ENCODE measurements at regions not wholly inside any gene's neighbourhood (a gene's known extent, or its start where the extent isn't known, plus 50 kb on each side); places are given as distances from the start of the nearest gene placed in this dataset.

- no peaks in the 10 kb centered on the region for H3K36me3 Mint-ChIP-seq
- DNase-seq (ENCODE audit: low spot score in 2 of 2) (no peak), ATAC-seq (ENCODE audit: low read depth) (no peak)
- H3K4me3 Mint-ChIP-seq = no peak overlapping the region
- H3K4me1 Mint-ChIP-seq = no peaks in the 10 kb centered on the region
- H3K27ac Mint-ChIP-seq = no peak overlapping the region
- peaks cover 3% of the 10 kb centered on the region for H3K9me3 Mint-ChIP-seq
- H3K27me3 Mint-ChIP-seq = no peaks in the 10 kb centered on the region
These were observed 123.5 kb upstream of the CTAGE1 start for GRCh38 chr18:22541232-22541631.

GRCh38 chr18:22542406-22542835 is 124.7 kb upstream of the CTAGE1 start:
- Mint-ChIP-seq H3K4me3 (no peak overlapping the region), H3K4me1 (no peaks in the 10 kb centered on the region), H3K27ac (no peak overlapping the region), H3K9me3 (peaks cover 3% of the 10 kb centered on the region), H3K27me3 (no peaks in the 10 kb centered on the region), H3K36me3 (no peaks in the 10 kb centered on the region)
- ATAC-seq (ENCODE audit: low read depth) (no peak), DNase-seq (ENCODE audit: low spot score in 2 of 2) (no peak)

DNA sequence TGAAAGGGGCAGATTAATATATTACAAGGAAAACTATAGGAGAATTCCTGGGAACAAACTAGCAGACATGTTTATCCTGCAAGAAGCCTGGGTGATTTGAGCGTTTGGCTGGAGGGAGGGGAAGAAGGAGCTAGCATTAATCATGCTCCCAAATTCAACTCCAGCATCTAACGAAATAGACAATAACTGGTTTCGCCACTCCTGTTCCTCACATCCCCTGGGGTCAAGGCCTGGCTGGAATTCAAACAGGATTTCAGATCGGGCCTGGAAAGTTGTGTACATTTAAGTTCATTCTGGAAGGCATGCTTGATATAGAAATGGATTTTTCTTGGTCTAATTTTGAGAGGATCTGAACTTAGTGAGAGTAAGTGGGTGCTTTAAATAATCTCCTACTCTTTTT is 126.1 kb upstream of the CTAGE1 start:
- no peaks in the 10 kb centered on the region for H3K27me3 Mint-ChIP-seq
- no peaks in the 10 kb centered on the region for H3K4me1 Mint-ChIP-seq
- H3K27ac Mint-ChIP-seq = no peak overlapping the region
- peaks cover 3% of the 10 kb centered on the region for H3K9me3 Mint-ChIP-seq
- DNase-seq (ENCODE audit: low spot score in 2 of 2) (no peak), ATAC-seq (ENCODE audit: low read depth) (no peak)
- H3K4me3 Mint-ChIP-seq = no peak overlapping the region
- no peaks in the 10 kb centered on the region for H3K36me3 Mint-ChIP-seq

DNA sequence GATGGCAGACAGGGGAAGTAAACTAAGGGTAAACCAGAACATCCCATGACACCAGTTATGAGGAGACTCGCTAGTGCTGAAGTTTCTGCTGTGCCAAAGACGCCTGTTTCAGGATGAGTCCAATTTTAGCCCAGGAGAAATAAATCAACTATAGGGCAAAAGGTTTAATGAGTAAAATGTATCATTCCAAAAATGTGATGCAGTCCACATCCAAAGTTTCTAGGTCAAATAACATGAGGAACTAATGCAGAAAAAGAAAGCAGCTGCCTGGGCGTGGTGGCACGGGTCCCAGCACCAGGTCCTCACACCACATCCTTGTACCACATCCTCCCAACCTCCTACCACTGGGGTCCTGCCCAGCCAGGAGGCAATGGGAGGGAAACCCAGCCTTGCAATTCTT is 126.9 kb upstream of the CTAGE1 start:
- Mint-ChIP-seq H3K9me3 (peaks cover 3% of the 10 kb centered on the region), H3K27me3 (no peaks in the 10 kb centered on the region), H3K4me1 (no peaks in the 10 kb centered on the region), H3K36me3 (no peaks in the 10 kb centered on the region), H3K4me3 (no peak overlapping the region), H3K27ac (no peak overlapping the region)
- no peak for DNase-seq (ENCODE audit: low spot score in 2 of 2)
- no peak for ATAC-seq (ENCODE audit: low read depth)

- H3K27ac Mint-ChIP-seq = no peak overlapping the region
These were observed 127.5 kb upstream of the CTAGE1 start for GRCh38 chr18:22545066-22545760.

GRCh38 chr18:22546905-22547570 is 129.3 kb upstream of the CTAGE1 start:
- DNase-seq (ENCODE audit: low spot score in 2 of 2) (no peak), ATAC-seq (ENCODE audit: low read depth) (no peak)
- Mint-ChIP-seq H3K36me3 (no peaks in the 10 kb centered on the region), H3K27ac (no peak overlapping the region), H3K9me3 (peaks cover 1% of the 10 kb centered on the region), H3K4me1 (no peaks in the 10 kb centered on the region), H3K27me3 (no peaks in the 10 kb centered on the region), H3K4me3 (no peak overlapping the region)

More at GRCh38 chr18:22545066-22545760, 127.5 kb upstream of the CTAGE1 start:
- Mint-ChIP-seq H3K36me3 (no peaks in the 10 kb centered on the region), H3K4me1 (no peaks in the 10 kb centered on the region), H3K9me3 (peaks cover 3% of the 10 kb centered on the region), H3K4me3 (no peak overlapping the region), H3K27me3 (no peaks in the 10 kb centered on the region)
- no peak for DNase-seq (ENCODE audit: low spot score in 2 of 2)
- no peak for ATAC-seq (ENCODE audit: low read depth)

- DNase-seq (ENCODE audit: low spot score in 2 of 2) (no peak), ATAC-seq (ENCODE audit: low read depth) (no peak)
- H3K27me3 Mint-ChIP-seq = no peaks in the 10 kb centered on the region
- H3K27ac Mint-ChIP-seq = no peak overlapping the region
- peaks cover 1% of the 10 kb centered on the region for H3K9me3 Mint-ChIP-seq
- H3K4me3 Mint-ChIP-seq = no peak overlapping the region
- no peaks in the 10 kb centered on the region for H3K4me1 Mint-ChIP-seq
- H3K36me3 Mint-ChIP-seq = no peaks in the 10 kb centered on the region
These were observed 130.3 kb upstream of the CTAGE1 start for GRCh38 chr18:22547807-22548561.

- no peaks in the 10 kb centered on the region for H3K27me3 Mint-ChIP-seq
- no peak for DNase-seq (ENCODE audit: low spot score in 2 of 2)
- H3K36me3 Mint-ChIP-seq = no peaks in the 10 kb centered on the region
- no peaks in the 10 kb centered on the region for H3K4me1 Mint-ChIP-seq
- H3K4me3 Mint-ChIP-seq = no peak overlapping the region
- no peak for ATAC-seq (ENCODE audit: low read depth)
- peaks cover 1% of the 10 kb centered on the region for H3K9me3 Mint-ChIP-seq
- no peak overlapping the region for H3K27ac Mint-ChIP-seq
These were observed 131.7 kb upstream of the CTAGE1 start for GRCh38 chr18:22549260-22549937.

- Mint-ChIP-seq H3K27me3 (no peaks in the 10 kb centered on the region), H3K36me3 (no peaks in the 10 kb centered on the region)
These were observed 132.7 kb upstream of the CTAGE1 start for GRCh38 chr18:22550366-22550765.

GRCh38 chr18:22550861-22551260 is 133.1 kb upstream of the CTAGE1 start:
- Mint-ChIP-seq H3K36me3 (no peaks in the 10 kb centered on the region), H3K4me3 (no peak overlapping the region), H3K4me1 (no peaks in the 10 kb centered on the region), H3K27ac (no peak overlapping the region), H3K9me3 (no peaks in the 10 kb centered on the region), H3K27me3 (no peaks in the 10 kb centered on the region)
- DNase-seq (ENCODE audit: low spot score in 2 of 2) = no peak
- ATAC-seq (ENCODE audit: low read depth) = no peak

More at GRCh38 chr18:22550366-22550765, 132.7 kb upstream of the CTAGE1 start:
- DNase-seq (ENCODE audit: low spot score in 2 of 2) = no peak
- ATAC-seq (ENCODE audit: low read depth) = no peak
- Mint-ChIP-seq H3K27ac (no peak overlapping the region), H3K9me3 (no peaks in the 10 kb centered on the region), H3K4me1 (no peaks in the 10 kb centered on the region), H3K4me3 (no peak overlapping the region)

GRCh38 chr18:22551536-22552151 is 133.9 kb upstream of the CTAGE1 start:
- H3K36me3 Mint-ChIP-seq = no peaks in the 10 kb centered on the region
- H3K9me3 Mint-ChIP-seq = no peaks in the 10 kb centered on the region
- no peak overlapping the region for H3K4me3 Mint-ChIP-seq
- no peaks in the 10 kb centered on the region for H3K27me3 Mint-ChIP-seq
- no peak overlapping the region for H3K27ac Mint-ChIP-seq
- H3K4me1 Mint-ChIP-seq = no peaks in the 10 kb centered on the region
- ATAC-seq (ENCODE audit: low read depth) = no peak
- no peak for DNase-seq (ENCODE audit: low spot score in 2 of 2)

- H3K4me3 Mint-ChIP-seq = no peak overlapping the region
- DNase-seq (ENCODE audit: low spot score in 2 of 2) = no peak
- no peaks in the 10 kb centered on the region for H3K9me3 Mint-ChIP-seq
- no peak overlapping the region for H3K27ac Mint-ChIP-seq
- no peaks in the 10 kb centered on the region for H3K36me3 Mint-ChIP-seq
- no peaks in the 10 kb centered on the region for H3K4me1 Mint-ChIP-seq
- ATAC-seq (ENCODE audit: low read depth) = no peak
- peaks cover 5% of the 10 kb centered on the region for H3K27me3 Mint-ChIP-seq
These were observed 134.5 kb upstream of the CTAGE1 start for GRCh38 chr18:22552254-22552653.

GRCh38 chr18:22552899-22553460 is 135.3 kb upstream of the CTAGE1 start:
- Mint-ChIP-seq H3K36me3 (no peaks in the 10 kb centered on the region), H3K4me3 (no peak overlapping the region), H3K27me3 (peaks cover 10% of the 10 kb centered on the region), H3K9me3 (peaks cover 1% of the 10 kb centered on the region), H3K27ac (no peak overlapping the region), H3K4me1 (no peaks in the 10 kb centered on the region)
- no peak for ATAC-seq (ENCODE audit: low read depth)
- no peak for DNase-seq (ENCODE audit: low spot score in 2 of 2)
